WERI-Rb-1 (cell line): ENCODE measurements at regions not wholly inside any gene's neighbourhood (a gene's known extent, or its start where the extent isn't known, plus 50 kb on each side); places are given as distances from the start of the nearest gene placed in this dataset.
A peak's percentile ranks its signal among the peaks of the same experiment; 100 is the strongest.

Experiments used
- DNase-seq: peaks from one replicate; pipeline ENCODE4 v3.0.0-alpha.2; 2020
- H3K27ac ChIP-seq: fragments of 250-450 bp; sonication (Bioruptor Pico); 2 replicates; pipeline ENCODE4 v1.5.1; 2020; ENCODE audit warnings: mild to moderate bottlenecking, moderate library complexity
- H3K27me3 ChIP-seq: fragments of 250-450 bp; sonication (Bioruptor Pico); 2 replicates; pipeline ENCODE4 v1.5.1; 2021; ENCODE audit warnings: mild to moderate bottlenecking, low read depth, moderate library complexity; ENCODE audit not compliant: insufficient read depth, severe bottlenecking
- H3K36me3 ChIP-seq: fragments of 250-450 bp; sonication (Bioruptor Pico); 2 replicates; pipeline ENCODE4 v1.5.1; 2020; ENCODE audit warnings: mild to moderate bottlenecking, moderate library complexity
- H3K4me3 ChIP-seq: 2 replicates; pipeline ENCODE4 v1.5.1; 2011; ENCODE audit warnings: low read depth, mild to moderate bottlenecking, control low read depth, low read length
- H3K9me3 ChIP-seq: fragments of 250-450 bp; sonication (Bioruptor Pico); 2 replicates; pipeline ENCODE4 v1.5.1; 2021; ENCODE audit warnings: mild to moderate bottlenecking, moderate library complexity; ENCODE audit not compliant: severe bottlenecking
- TF ChIP-seq, protein P1 (sequence below): IDR thresholded peaks from 2 replicates; pipeline ENCODE4 v1.5.1; 2011; ENCODE audit warnings: low read depth, mild to moderate bottlenecking, control low read depth, inconsistent platforms, low read length

DNA sequence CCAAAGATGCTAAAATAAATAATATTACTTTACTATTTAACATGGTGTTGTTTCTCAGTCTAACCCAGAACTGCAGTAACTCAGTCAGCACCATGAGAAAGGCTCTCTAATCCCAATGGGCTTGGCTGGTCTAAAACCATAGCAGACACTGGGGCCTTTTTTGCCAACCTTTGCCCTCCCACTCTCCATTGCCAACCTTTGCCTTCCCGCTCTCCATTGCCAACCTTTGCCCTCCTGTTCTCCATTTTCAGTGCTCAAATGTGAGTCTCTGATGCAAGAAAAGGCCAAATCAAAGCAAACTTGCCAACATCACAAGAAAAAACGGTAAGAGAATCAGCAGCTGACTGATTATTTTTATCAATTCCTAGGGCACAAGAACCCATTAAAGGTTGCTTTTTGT is 1681.2 kb downstream of the SLITRK5 start:
- Histone ChIP-seq H3K36me3 (no peaks in the 10 kb centered on the region), H3K4me3 (no peak overlapping the region), H3K27me3 (no peaks in the 10 kb centered on the region), H3K27ac (no peak overlapping the region), H3K9me3 (no peaks in the 10 kb centered on the region)
- no peak for DNase-seq
- TF ChIP-seq, protein P1, sequence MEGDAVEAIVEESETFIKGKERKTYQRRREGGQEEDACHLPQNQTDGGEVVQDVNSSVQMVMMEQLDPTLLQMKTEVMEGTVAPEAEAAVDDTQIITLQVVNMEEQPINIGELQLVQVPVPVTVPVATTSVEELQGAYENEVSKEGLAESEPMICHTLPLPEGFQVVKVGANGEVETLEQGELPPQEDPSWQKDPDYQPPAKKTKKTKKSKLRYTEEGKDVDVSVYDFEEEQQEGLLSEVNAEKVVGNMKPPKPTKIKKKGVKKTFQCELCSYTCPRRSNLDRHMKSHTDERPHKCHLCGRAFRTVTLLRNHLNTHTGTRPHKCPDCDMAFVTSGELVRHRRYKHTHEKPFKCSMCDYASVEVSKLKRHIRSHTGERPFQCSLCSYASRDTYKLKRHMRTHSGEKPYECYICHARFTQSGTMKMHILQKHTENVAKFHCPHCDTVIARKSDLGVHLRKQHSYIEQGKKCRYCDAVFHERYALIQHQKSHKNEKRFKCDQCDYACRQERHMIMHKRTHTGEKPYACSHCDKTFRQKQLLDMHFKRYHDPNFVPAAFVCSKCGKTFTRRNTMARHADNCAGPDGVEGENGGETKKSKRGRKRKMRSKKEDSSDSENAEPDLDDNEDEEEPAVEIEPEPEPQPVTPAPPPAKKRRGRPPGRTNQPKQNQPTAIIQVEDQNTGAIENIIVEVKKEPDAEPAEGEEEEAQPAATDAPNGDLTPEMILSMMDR, result no peak

DNA sequence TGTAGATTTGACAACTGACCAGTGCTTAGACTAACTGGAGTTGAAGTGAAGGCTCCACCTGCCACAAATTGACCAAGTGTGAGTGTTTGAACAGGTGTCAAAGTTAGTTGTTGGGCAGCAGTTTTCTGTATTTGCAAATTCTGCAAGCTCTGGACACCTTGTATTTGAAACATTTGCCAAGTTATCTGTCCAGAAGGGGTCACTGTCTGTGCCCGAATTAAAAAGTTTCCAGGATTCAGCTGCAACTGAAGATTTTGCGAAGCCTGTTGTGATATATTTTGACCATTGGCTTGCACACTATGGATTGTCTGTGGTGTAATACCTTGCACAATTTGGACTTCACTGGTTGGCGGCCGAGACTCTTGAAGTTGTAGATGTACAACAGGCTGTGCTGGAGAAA is 1690.7 kb downstream of the SLITRK5 start:
- TF ChIP-seq, protein P1, result peak; percentile 42; the same call in 1 of the 2 replicates
- Histone ChIP-seq H3K27ac (no peak overlapping the region), H3K9me3 (no peaks in the 10 kb centered on the region), H3K4me3 (no peak overlapping the region), H3K27me3 (no peaks in the 10 kb centered on the region), H3K36me3 (no peaks in the 10 kb centered on the region)
- DNase-seq, result no peak

DNA sequence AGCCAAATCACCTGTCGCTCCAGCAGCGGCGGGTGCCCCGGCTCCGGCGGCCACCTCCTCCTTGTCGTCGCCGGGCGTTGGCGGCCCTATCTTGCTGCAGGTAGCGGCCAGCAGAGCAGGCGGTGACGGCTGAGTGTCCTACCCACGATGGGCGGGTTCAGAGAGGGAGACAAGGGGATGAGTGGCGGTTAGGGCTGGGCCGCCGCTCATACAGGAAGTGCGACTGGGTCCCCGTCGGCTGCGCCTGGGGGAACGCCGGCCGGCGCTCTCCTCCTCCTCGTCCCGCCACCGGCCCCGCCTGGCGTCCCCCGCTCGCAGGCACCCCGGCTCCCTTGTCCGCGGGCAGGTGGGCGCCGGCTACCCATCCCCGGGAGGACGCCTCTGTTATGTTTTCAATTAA is 1692.0 kb downstream of the SLITRK5 start:
- H3K27ac ChIP-seq, result no peak overlapping the region
- no peak overlapping the region for H3K4me3 ChIP-seq
- H3K36me3 ChIP-seq, result no peaks in the 10 kb centered on the region
- H3K27me3 ChIP-seq, result no peaks in the 10 kb centered on the region
- TF ChIP-seq, protein P1, result no peak
- H3K9me3 ChIP-seq, result no peaks in the 10 kb centered on the region
- no peak for DNase-seq

DNA sequence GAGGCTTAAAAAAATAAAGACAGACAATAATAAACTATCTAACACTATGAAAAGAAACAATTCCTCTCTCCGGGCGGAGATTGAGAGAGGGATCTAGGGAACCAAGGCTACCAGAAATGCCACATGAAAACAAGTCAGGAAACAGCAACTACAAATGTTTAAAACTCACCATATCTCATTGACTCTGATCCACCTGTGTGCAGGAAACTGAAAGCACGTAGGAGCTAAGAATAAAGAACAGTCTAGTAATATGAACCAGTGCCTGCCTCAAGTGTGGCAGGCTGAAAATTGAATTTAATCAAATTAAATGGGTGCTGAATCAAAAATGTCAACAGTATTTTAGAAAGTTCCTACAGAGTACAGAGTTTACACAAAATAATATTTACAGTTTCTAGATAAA is 1701.0 kb downstream of the SLITRK5 start:
- H3K27me3 ChIP-seq, result no peaks in the 10 kb centered on the region
- no peak overlapping the region for H3K4me3 ChIP-seq
- TF ChIP-seq, protein P1, result no peak
- no peak for DNase-seq
- no peaks in the 10 kb centered on the region for H3K36me3 ChIP-seq
- no peak overlapping the region for H3K27ac ChIP-seq
- H3K9me3 ChIP-seq, result no peaks in the 10 kb centered on the region

DNA sequence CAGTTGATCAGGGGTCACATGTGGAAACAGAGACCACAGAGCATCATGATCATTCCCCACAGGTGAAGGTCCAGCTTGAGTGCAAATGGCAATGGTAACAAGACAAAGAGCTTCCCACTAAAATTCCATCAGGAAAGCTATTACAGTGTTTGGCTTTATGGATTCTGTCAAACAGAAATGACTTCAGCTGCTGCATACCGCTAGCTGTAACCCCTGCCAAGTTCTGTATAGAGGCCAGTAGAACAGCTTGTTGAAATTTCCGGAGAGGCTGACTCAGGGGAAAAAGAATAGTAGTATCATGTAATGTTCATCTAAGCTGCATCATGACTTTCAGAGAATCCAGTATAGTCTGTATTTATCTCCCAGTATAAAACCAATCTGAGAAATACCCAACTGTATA is 1704.7 kb downstream of the SLITRK5 start:
- Histone ChIP-seq H3K27ac (no peak overlapping the region), H3K27me3 (no peaks in the 10 kb centered on the region), H3K36me3 (no peaks in the 10 kb centered on the region), H3K9me3 (no peaks in the 10 kb centered on the region), H3K4me3 (no peak overlapping the region)
- TF ChIP-seq, protein P1, result no peak
- DNase-seq, result no peak

DNA sequence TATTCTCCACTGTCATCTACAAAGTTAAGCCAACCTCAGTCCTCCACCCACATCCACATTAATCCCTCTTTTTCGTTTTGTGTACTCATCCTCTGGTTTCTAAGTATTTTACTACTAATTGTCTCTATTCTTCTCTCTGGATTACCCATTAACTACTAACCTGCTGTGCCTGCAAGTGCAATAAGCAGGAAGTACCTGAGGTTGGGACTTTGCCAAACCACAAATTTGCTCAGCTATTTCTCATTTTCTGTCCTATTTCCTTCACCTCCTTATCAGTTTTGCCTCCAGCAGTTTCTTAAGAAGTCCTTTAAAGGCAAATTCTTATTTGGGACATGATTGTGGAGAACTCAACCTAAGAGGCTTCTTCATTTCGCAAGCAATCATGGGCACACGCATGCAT is 1708.9 kb downstream of the SLITRK5 start:
- no peak overlapping the region for H3K4me3 ChIP-seq
- H3K9me3 ChIP-seq, result no peaks in the 10 kb centered on the region
- H3K27ac ChIP-seq, result no peak overlapping the region
- H3K36me3 ChIP-seq, result no peaks in the 10 kb centered on the region
- TF ChIP-seq, protein P1, result no peak
- DNase-seq, result no peak
- H3K27me3 ChIP-seq, result no peaks in the 10 kb centered on the region
